Activated CD4-positive, alpha-beta T cell treated with anti-CD3 and anti-CD28 coated beads for 36 hours (primary cell): ENCODE measurements at regions not wholly inside any gene's neighbourhood (a gene's known extent, or its start where the extent isn't known, plus 50 kb on each side); places are given as distances from the start of the nearest gene placed in this dataset.

Experiments
- ATAC-seq: fragments of 200-7000 bp; cut with Tn5 transposase; one replicate; pipeline ENCODE4 v1.10.0; 2021; ENCODE audit warnings: mild to moderate bottlenecking, moderate library complexity
- CTCF ChIA-PET: fragments of 350-600 bp; sonication (Branson Sonifier 250); formaldehyde crosslinking; loops from one replicate; lab custom pipeline; 2021; ENCODE audit warnings: antibody characterized with exemption; lab: Charles Lee
- POLR2A ChIA-PET: fragments of 350-600 bp; sonication (Branson Sonifier 250); formaldehyde crosslinking; loops from one replicate; lab custom pipeline; 2021; ENCODE audit warnings: antibody characterized with exemption, inconsistent platforms; lab: Charles Lee
- DNase-seq: peaks from one replicate; pipeline ENCODE4 v3.0.0-alpha.2; 2020
- H3K27ac Mint-ChIP-seq: one replicate; pipeline ENCODE4 v1.8.0; 2021; ENCODE audit warnings: mixed read lengths
- H3K27me3 Mint-ChIP-seq: one replicate; pipeline ENCODE4 v1.8.0; 2021; ENCODE audit warnings: mixed read lengths
- H3K36me3 Mint-ChIP-seq: one replicate; pipeline ENCODE4 v1.8.0; 2021; ENCODE audit warnings: low read depth, mixed read lengths
- H3K4me1 Mint-ChIP-seq: one replicate; pipeline ENCODE4 v1.8.0; 2021; ENCODE audit warnings: mixed read lengths
- H3K4me3 Mint-ChIP-seq: one replicate; pipeline ENCODE4 v1.8.0; 2021; ENCODE audit warnings: mild to moderate bottlenecking, moderate library complexity, mixed read lengths
- H3K9me3 Mint-ChIP-seq: one replicate; pipeline ENCODE4 v1.8.0; 2021; ENCODE audit warnings: low read depth, mixed read lengths
- intact Hi-C, 2 experiments: fragments of 100-400 bp; cut with DNase I in 1 of 2; cut with micrococcal nuclease in 1 of 2; formaldehyde crosslinking; loops; one replicate each; pipeline versions ENCODE4 v1.14.2 to v1.15.1; 2022 to 2024; cut with DNase I, micrococcal nuclease

GRCh38 chr13:61204025-61204424 is 211.6 kb downstream of the PCDH20 start:
- H3K27ac Mint-ChIP-seq, result no peak overlapping the region
- ChIA-PET CTCF (no interaction called here), POLR2A (no interaction called here)
- DNase-seq, result no peak
- no peak for ATAC-seq
- no peaks in the 10 kb centered on the region for H3K27me3 Mint-ChIP-seq
- no peak overlapping the region for H3K4me3 Mint-ChIP-seq
- no peaks in the 10 kb centered on the region for H3K4me1 Mint-ChIP-seq
- H3K9me3 Mint-ChIP-seq, result peaks cover 3% of the 10 kb centered on the region
- intact Hi-C loops, result no loop called here
- no peaks in the 10 kb centered on the region for H3K36me3 Mint-ChIP-seq

- ChIA-PET POLR2A (no interaction called here), CTCF (no interaction called here)
- Mint-ChIP-seq H3K36me3 (no peaks in the 10 kb centered on the region), H3K4me1 (no peaks in the 10 kb centered on the region), H3K27me3 (no peaks in the 10 kb centered on the region), H3K9me3 (peaks cover 3% of the 10 kb centered on the region), H3K4me3 (no peak overlapping the region), H3K27ac (no peak overlapping the region)
- ATAC-seq, result no peak
- intact Hi-C loops, result no loop called here
- DNase-seq, result no peak
Observed at GRCh38 chr13:61202042-61202441, 213.6 kb downstream of the PCDH20 start.

- H3K4me1 Mint-ChIP-seq, result no peaks in the 10 kb centered on the region
- CTCF ChIA-PET, result no interaction called here
- POLR2A ChIA-PET, result no interaction called here
- H3K27me3 Mint-ChIP-seq, result no peaks in the 10 kb centered on the region
- intact Hi-C loops, result no loop called here
- no peak overlapping the region for H3K27ac Mint-ChIP-seq
- DNase-seq (no peak), ATAC-seq (no peak)
- H3K9me3 Mint-ChIP-seq, result peaks cover 3% of the 10 kb centered on the region
- no peaks in the 10 kb centered on the region for H3K36me3 Mint-ChIP-seq
- no peak overlapping the region for H3K4me3 Mint-ChIP-seq
Observed at GRCh38 chr13:61192826-61193225, 222.8 kb downstream of the PCDH20 start.

- DNase-seq (no peak), ATAC-seq (no peak)
- intact Hi-C loops, result no loop called here
- H3K27me3 Mint-ChIP-seq, result no peaks in the 10 kb centered on the region
- H3K36me3 Mint-ChIP-seq, result no peaks in the 10 kb centered on the region
- ChIA-PET POLR2A (no interaction called here), CTCF (no interaction called here)
- peaks cover 3% of the 10 kb centered on the region for H3K9me3 Mint-ChIP-seq
- no peak overlapping the region for H3K27ac Mint-ChIP-seq
- H3K4me1 Mint-ChIP-seq, result no peaks in the 10 kb centered on the region
- no peak overlapping the region for H3K4me3 Mint-ChIP-seq
Observed at GRCh38 chr13:61188057-61188456, 227.6 kb downstream of the PCDH20 start.

GRCh38 chr13:61187471-61187870 is 228.2 kb downstream of the PCDH20 start:
- intact Hi-C loops, result no loop called here
- DNase-seq, result no peak
- no peak for ATAC-seq
- H3K27ac Mint-ChIP-seq, result no peak overlapping the region
- H3K4me3 Mint-ChIP-seq, result no peak overlapping the region
- ChIA-PET CTCF (no interaction called here), POLR2A (no interaction called here)
- no peaks in the 10 kb centered on the region for H3K4me1 Mint-ChIP-seq
- no peaks in the 10 kb centered on the region for H3K36me3 Mint-ChIP-seq
- peaks cover 3% of the 10 kb centered on the region for H3K9me3 Mint-ChIP-seq
- no peaks in the 10 kb centered on the region for H3K27me3 Mint-ChIP-seq

- intact Hi-C loops, result loop anchor here in 1 of 2 experiments (2.0 kb wide), 1 partner anchor 21 kb away; no protein-coding TSS in a partner anchor
- POLR2A ChIA-PET, result interaction anchor here (0.6 kb wide), 1 partner anchor 80 kb away, joined by 3 read pairs; no protein-coding TSS in a partner anchor
- peaks cover 6% of the 10 kb centered on the region for H3K9me3 Mint-ChIP-seq
- no peak overlapping the region for H3K4me3 Mint-ChIP-seq
- no peaks in the 10 kb centered on the region for H3K4me1 Mint-ChIP-seq
- no peaks in the 10 kb centered on the region for H3K27me3 Mint-ChIP-seq
- no peaks in the 10 kb centered on the region for H3K36me3 Mint-ChIP-seq
- no peak for ATAC-seq
- CTCF ChIA-PET, result no interaction called here
- no peak for DNase-seq
- no peak overlapping the region for H3K27ac Mint-ChIP-seq
Observed at GRCh38 chr13:61183670-61184069, 232.0 kb downstream of the PCDH20 start.

GRCh38 chr13:61180234-61180633 is 235.4 kb downstream of the PCDH20 start:
- POLR2A ChIA-PET, result no interaction called here
- no peak for ATAC-seq
- no peaks in the 10 kb centered on the region for H3K27me3 Mint-ChIP-seq
- no peak overlapping the region for H3K27ac Mint-ChIP-seq
- no peak for DNase-seq
- peaks cover 3% of the 10 kb centered on the region for H3K9me3 Mint-ChIP-seq
- no peak overlapping the region for H3K4me3 Mint-ChIP-seq
- no peaks in the 10 kb centered on the region for H3K4me1 Mint-ChIP-seq
- intact Hi-C loops, result no loop called here
- CTCF ChIA-PET, result interaction anchor here (0.7 kb wide), 1 partner anchor 35 kb away, joined by 3 read pairs; no protein-coding TSS in a partner anchor
- H3K36me3 Mint-ChIP-seq, result no peaks in the 10 kb centered on the region

- Mint-ChIP-seq H3K27ac (no peak overlapping the region), H3K27me3 (no peaks in the 10 kb centered on the region), H3K4me3 (no peak overlapping the region), H3K9me3 (peaks cover 3% of the 10 kb centered on the region), H3K4me1 (no peaks in the 10 kb centered on the region), H3K36me3 (no peaks in the 10 kb centered on the region)
- ATAC-seq (no peak), DNase-seq (no peak)
- CTCF ChIA-PET, result interaction anchor here (0.7 kb wide), 1 partner anchor 36 kb away, joined by 3 read pairs; no protein-coding TSS in a partner anchor
- intact Hi-C loops, result no loop called here
- POLR2A ChIA-PET, result no interaction called here
Observed at GRCh38 chr13:61179741-61180140, 235.9 kb downstream of the PCDH20 start.

- DNase-seq (no peak), ATAC-seq (no peak)
- H3K27me3 Mint-ChIP-seq, result no peaks in the 10 kb centered on the region
- no peak overlapping the region for H3K27ac Mint-ChIP-seq
- H3K4me3 Mint-ChIP-seq, result no peak overlapping the region
- CTCF ChIA-PET, result interaction anchor here (1.5 kb wide), 1 partner anchor 14 kb away, joined by 4 read pairs; no protein-coding TSS in a partner anchor
- H3K4me1 Mint-ChIP-seq, result no peaks in the 10 kb centered on the region
- POLR2A ChIA-PET, result no interaction called here
- peaks cover 2% of the 10 kb centered on the region for H3K9me3 Mint-ChIP-seq
- no peaks in the 10 kb centered on the region for H3K36me3 Mint-ChIP-seq
- intact Hi-C loops, result no loop called here
Observed at GRCh38 chr13:61170856-61171255, 244.8 kb downstream of the PCDH20 start.

GRCh38 chr13:61162636-61163035 is 253.0 kb downstream of the PCDH20 start:
- H3K27me3 Mint-ChIP-seq, result no peaks in the 10 kb centered on the region
- no peak overlapping the region for H3K4me3 Mint-ChIP-seq
- H3K27ac Mint-ChIP-seq, result no peak overlapping the region
- ChIA-PET CTCF (no interaction called here), POLR2A (no interaction called here)
- DNase-seq, result no peak
- H3K9me3 Mint-ChIP-seq, result peaks cover 2% of the 10 kb centered on the region
- intact Hi-C loops, result loop anchor here in 1 of 2 experiments (2.0 kb wide), 1 partner anchor 20 kb away; no protein-coding TSS in a partner anchor
- H3K36me3 Mint-ChIP-seq, result no peaks in the 10 kb centered on the region
- no peaks in the 10 kb centered on the region for H3K4me1 Mint-ChIP-seq
- no peak for ATAC-seq

GRCh38 chr13:61162106-61162505 is 253.5 kb downstream of the PCDH20 start:
- ATAC-seq, result no peak
- Mint-ChIP-seq H3K36me3 (no peaks in the 10 kb centered on the region), H3K27ac (no peak overlapping the region), H3K9me3 (peaks cover 2% of the 10 kb centered on the region), H3K4me3 (no peak overlapping the region), H3K27me3 (no peaks in the 10 kb centered on the region), H3K4me1 (no peaks in the 10 kb centered on the region)
- intact Hi-C loops, result loop anchor here in 1 of 2 experiments (2.0 kb wide), 1 partner anchor 21 kb away; no protein-coding TSS in a partner anchor
- ChIA-PET CTCF (no interaction called here), POLR2A (no interaction called here)
- no peak for DNase-seq

- Mint-ChIP-seq H3K27me3 (no peaks in the 10 kb centered on the region), H3K4me1 (no peaks in the 10 kb centered on the region), H3K9me3 (no peaks in the 10 kb centered on the region), H3K36me3 (no peaks in the 10 kb centered on the region), H3K27ac (no peak overlapping the region), H3K4me3 (no peak overlapping the region)
- CTCF ChIA-PET, result interaction anchor here (0.8 kb wide), 1 partner anchor 14 kb away, joined by 4 read pairs; no protein-coding TSS in a partner anchor
- ATAC-seq, result no peak
- no peak for DNase-seq
- intact Hi-C loops, result no loop called here
- POLR2A ChIA-PET, result no interaction called here
Observed at GRCh38 chr13:61156753-61157152, 258.9 kb downstream of the PCDH20 start.
